GM23338 (cell line): ENCODE measurements at regions not wholly inside any gene's neighbourhood (a gene's known extent, or its start where the extent isn't known, plus 50 kb on each side); places are given as distances from the start of the nearest gene placed in this dataset.

ENCODE experiments used
- ATAC-seq: fragments of 200-7000 bp; cut with Tn5 transposase; 3 replicates; pipeline ENCODE4 v1.9.1; 2020
- DNase-seq: peaks from one replicate; pipeline ENCODE4 v3.0.0-alpha.2; 2015; ENCODE audit warnings: low spot score
- H2AFZ ChIP-seq: fragments of 200-600 bp; sonication (generic); 2 replicates; pipeline ENCODE4 v1.8.0; 2016; ENCODE audit warnings: antibody characterized with exemption, mild to moderate bottlenecking, moderate library complexity
- H3F3A ChIP-seq: fragments of 200-600 bp; sonication (generic); replicated peaks from 2 replicates; pipeline ENCODE4 v1.8.0; 2017; ENCODE audit warnings: antibody characterized with exemption, mixed run types, low read depth
- H3K27ac ChIP-seq: fragments of 200-600 bp; sonication (generic); 2 replicates; pipeline ENCODE4 v1.6.1; 2016; ENCODE audit warnings: low read depth
- H3K27me3 ChIP-seq: fragments of 200-600 bp; sonication (generic); 2 replicates; pipeline ENCODE4 v1.8.0; 2016; ENCODE audit warnings: mild to moderate bottlenecking, mixed run types, moderate library complexity; ENCODE audit not compliant: insufficient read depth
- H3K36me3 ChIP-seq: fragments of 200-600 bp; sonication (generic); 2 replicates; pipeline ENCODE4 v1.8.0; 2016; ENCODE audit warnings: mild to moderate bottlenecking; ENCODE audit not compliant: insufficient read depth
- H3K4me1 ChIP-seq: fragments of 200-600 bp; sonication (generic); 2 replicates; pipeline ENCODE4 v1.8.0; 2016; ENCODE audit warnings: mild to moderate bottlenecking, moderate library complexity; ENCODE audit not compliant: insufficient read depth
- H3K4me2 ChIP-seq: fragments of 200-600 bp; sonication (generic); 2 replicates; pipeline ENCODE4 v1.7.1; 2017; ENCODE audit warnings: mixed run types
- H3K4me3 ChIP-seq: fragments of 200-600 bp; sonication (generic); 2 replicates; pipeline ENCODE4 v1.6.1; 2016; ENCODE audit warnings: mixed run types
- H3K79me2 ChIP-seq: fragments of 200-600 bp; sonication (generic); replicated peaks from 2 replicates; pipeline ENCODE4 v1.8.0; 2017; ENCODE audit warnings: mild to moderate bottlenecking; ENCODE audit not compliant: insufficient read depth
- H3K9me2 ChIP-seq: fragments of 200-600 bp; sonication (generic); 2 replicates; pipeline ENCODE4 v1.8.0; 2017; ENCODE audit not compliant: insufficient read depth
- H4K20me1 ChIP-seq: fragments of 200-600 bp; sonication (generic); replicated peaks from 2 replicates; pipeline ENCODE4 v1.8.0; 2017; ENCODE audit warnings: mild to moderate bottlenecking; ENCODE audit not compliant: insufficient read depth
- H3K27ac Mint-ChIP-seq: 2 replicates; pipeline ENCODE4 v1.8.0; 2020; ENCODE audit warnings: inconsistent platforms, mild to moderate bottlenecking, moderate library complexity, mixed read lengths
- H3K27me3 Mint-ChIP-seq: 3 replicates; pipeline ENCODE4 v1.8.0; 2022; ENCODE audit warnings: low read depth, mild to moderate bottlenecking, moderate library complexity, mixed read lengths, inconsistent platforms; ENCODE audit not compliant: insufficient read depth, poor library complexity
- H3K36me3 Mint-ChIP-seq: 3 replicates; pipeline ENCODE4 v1.8.0; 2021; ENCODE audit warnings: low read depth, mild to moderate bottlenecking, inconsistent platforms, moderate library complexity, mixed read lengths
- H3K4me1 Mint-ChIP-seq: 3 replicates; pipeline ENCODE4 v1.8.0; 2020; ENCODE audit warnings: mild to moderate bottlenecking, inconsistent platforms, mixed read lengths
- H3K4me3 Mint-ChIP-seq: 3 replicates; pipeline ENCODE4 v1.8.0; 2021; ENCODE audit warnings: moderate library complexity, mild to moderate bottlenecking, inconsistent platforms, mixed read lengths
- H3K9me3 Mint-ChIP-seq: 3 replicates; pipeline ENCODE4 v1.8.0; 2020; ENCODE audit warnings: moderate library complexity, mild to moderate bottlenecking, inconsistent platforms, mixed read lengths
- CREB1 ChIP-seq: fragments of 250-450 bp; sonication (Bioruptor Pico); IDR thresholded peaks from 2 replicates; pipeline ENCODE4 v1.5.0; 2020; ENCODE audit warnings: low read depth, mild to moderate bottlenecking, moderate library complexity
- CTCF ChIP-seq, 2 experiments: fragments of 200-600 bp in 1 of 2; sonication (generic) in 1 of 2; conservative IDR thresholded peaks; 2 replicates each; pipeline versions ENCODE4 v1.5.1 to v1.6.1; 2016 to 2017; ENCODE audit warnings: antibody characterized with exemption in 2 of 2, low read depth in 2 of 2, mild to moderate bottlenecking in 2 of 2, moderate library complexity in 1 of 2
- ETS1 ChIP-seq: IDR thresholded peaks from 2 replicates; pipeline ENCODE4 v1.6.1; 2016; ENCODE audit warnings: antibody characterized with exemption
- EZH2 ChIP-seq: fragments of 200-600 bp; sonication (generic); IDR thresholded peaks from one replicate; pipeline ENCODE4 v1.8.0; 2017; ENCODE audit warnings: antibody characterized with exemption, mild to moderate bottlenecking, low read depth; ENCODE audit not compliant: unreplicated experiment
- EZH2phosphoT487 ChIP-seq: fragments of 200-600 bp; sonication (generic); IDR thresholded peaks from one replicate; pipeline ENCODE4 v1.8.1; 2018; ENCODE audit warnings: antibody characterized with exemption; ENCODE audit not compliant: unreplicated experiment
- NANOG ChIP-seq: IDR thresholded peaks from 2 replicates; pipeline ENCODE4 v1.6.1; 2016; ENCODE audit warnings: antibody characterized with exemption, borderline replicate concordance
- POLR2AphosphoS5 ChIP-seq: IDR thresholded peaks from 2 replicates; pipeline ENCODE4 v1.6.1; 2016; ENCODE audit warnings: antibody characterized with exemption, low read depth
- REST ChIP-seq: IDR thresholded peaks from one replicate; pipeline ENCODE4 v1.6.1; 2018; ENCODE audit warnings: antibody characterized with exemption; ENCODE audit not compliant: unreplicated experiment
- STAT1 ChIP-seq: IDR thresholded peaks from one replicate; pipeline ENCODE4 v1.6.1; 2016; ENCODE audit warnings: antibody characterized with exemption; ENCODE audit not compliant: unreplicated experiment
- ZNF114 ChIP-seq: fragments of 250-450 bp; sonication (Bioruptor Pico); IDR thresholded peaks from 2 replicates; pipeline ENCODE4 v1.5.0; 2020; ENCODE audit warnings: mild to moderate bottlenecking, moderate library complexity
- ZNF331 ChIP-seq: fragments of 250-450 bp; sonication (Bioruptor Pico); IDR thresholded peaks from 2 replicates; pipeline ENCODE4 v1.5.0; 2020; ENCODE audit warnings: low read depth, mild to moderate bottlenecking, moderate library complexity

- H3K36me3 Mint-ChIP-seq: no peaks in the 10 kb centered on the region
- Histone ChIP-seq H4K20me1 (no peaks in the 10 kb centered on the region), H3K27me3 (no peaks in the 10 kb centered on the region), H3K36me3 (no peaks in the 10 kb centered on the region), H3K4me2 (no peak overlapping the region), H3K4me3 (no peak overlapping the region), H2AFZ (no peak overlapping the region), H3K79me2 (no peaks in the 10 kb centered on the region), H3K4me1 (no peaks in the 10 kb centered on the region), H3F3A (no peaks in the 10 kb centered on the region), H3K27ac (no peak overlapping the region), H3K9me2 (no peaks in the 10 kb centered on the region)
- no peak overlapping the region for H3K27ac Mint-ChIP-seq
- peaks cover 3% of the 10 kb centered on the region; the same call in 2 of the 3 replicates for H3K4me1 Mint-ChIP-seq
- no peak for ATAC-seq
- no peak for TF ChIP-seq ZNF331 (CRISPR knock-in tag)
- no peak for TF ChIP-seq CTCF (conservative IDR thresholded peaks at IDR 0.05; ENCODE audit: low read depth in 2 of 2)
- TF ChIP-seq CREB1 (CRISPR knock-in tag): no peak
- no peak for TF ChIP-seq POLR2AphosphoS5
- no peak for TF ChIP-seq EZH2
- no peak for TF ChIP-seq EZH2phosphoT487
- TF ChIP-seq STAT1: no peak
- TF ChIP-seq NANOG: no peak
- no peak for TF ChIP-seq ZNF114 (CRISPR knock-in tag)
- H3K9me3 Mint-ChIP-seq: no peaks in the 10 kb centered on the region
- no peak overlapping the region for H3K4me3 Mint-ChIP-seq
- no peak for DNase-seq
- H3K27me3 Mint-ChIP-seq: peaks cover 2% of the 10 kb centered on the region
These were observed 377.8 kb upstream of the CLINT1 start for GRCh38 chr5:158236511-158237335.

GRCh38 chr5:158235159-158235547 lies 376.2 kb upstream of the CLINT1 start:
- Mint-ChIP-seq H3K27me3 (peaks cover 2% of the 10 kb centered on the region), H3K4me1 (peaks cover 3% of the 10 kb centered on the region; the same call in 2 of the 3 replicates), H3K36me3 (no peaks in the 10 kb centered on the region), H3K27ac (no peak overlapping the region), H3K9me3 (no peaks in the 10 kb centered on the region), H3K4me3 (no peak overlapping the region)
- H3K27ac ChIP-seq: no peak overlapping the region
- no peaks in the 10 kb centered on the region for H3K27me3 ChIP-seq
- no peak for ATAC-seq
- H3F3A ChIP-seq: no peaks in the 10 kb centered on the region
- H3K4me1 ChIP-seq: no peaks in the 10 kb centered on the region
- no peaks in the 10 kb centered on the region for H3K36me3 ChIP-seq
- no peak overlapping the region for H3K4me3 ChIP-seq
- H3K4me2 ChIP-seq: no peak overlapping the region
- H4K20me1 ChIP-seq: no peaks in the 10 kb centered on the region
- no peaks in the 10 kb centered on the region for H3K9me2 ChIP-seq
- DNase-seq: no peak
- H3K79me2 ChIP-seq: no peaks in the 10 kb centered on the region
- H2AFZ ChIP-seq: no peak overlapping the region
- TF ChIP-seq ETS1 (no peak), CREB1 (CRISPR knock-in tag) (no peak), EZH2 (no peak), EZH2phosphoT487 (no peak), ZNF114 (CRISPR knock-in tag) (no peak), NANOG (no peak), CTCF (conservative IDR thresholded peaks at IDR 0.05; ENCODE audit: low read depth in 2 of 2) (no peak), REST (no peak), ZNF331 (CRISPR knock-in tag) (no peak)
